Fibroblast of the aortic adventitia (primary cell): ENCODE measurements at regions not wholly inside any gene's neighbourhood (a gene's known extent, or its start where the extent isn't known, plus 50 kb on each side); places are given as distances from the start of the nearest gene placed in this dataset.

Experiments used
- DNase-seq: peaks from one replicate; pipeline ENCODE4 v3.0.0-alpha.2; 2010; ENCODE audit warnings: low read depth
- H3K4me3 ChIP-seq: 2 replicates; pipeline ENCODE4 v1.5.1; 2011; ENCODE audit warnings: low read depth, mild to moderate bottlenecking, control low read depth, low read length, moderate library complexity
- CTCF ChIP-seq: IDR thresholded peaks from 2 replicates; pipeline ENCODE4 v1.5.1; 2011; ENCODE audit warnings: mild to moderate bottlenecking, low read length, control low read depth, inconsistent platforms; ENCODE audit not compliant: insufficient read depth

GRCh38 chr11:116452461-116452860 is 320.3 kb downstream of the BUD13 start:
- TF ChIP-seq CTCF: no peak
- H3K4me3 ChIP-seq: no peak overlapping the region
- no peak for DNase-seq

GRCh38 chr11:116449522-116449921 is 323.3 kb downstream of the BUD13 start:
- no peak for TF ChIP-seq CTCF
- no peak overlapping the region for H3K4me3 ChIP-seq
- no peak for DNase-seq

- H3K4me3 ChIP-seq: no peak overlapping the region
- DNase-seq: no peak
- no peak for TF ChIP-seq CTCF
These were observed 326.5 kb downstream of the BUD13 start for GRCh38 chr11:116446048-116446941.

- no peak for TF ChIP-seq CTCF
- no peak for DNase-seq
- no peak overlapping the region for H3K4me3 ChIP-seq
These were observed 327.4 kb downstream of the BUD13 start for GRCh38 chr11:116445108-116446047.

GRCh38 chr11:116442238-116442752 is 330.5 kb downstream of the BUD13 start:
- no peak for TF ChIP-seq CTCF
- no peak overlapping the region for H3K4me3 ChIP-seq
- no peak for DNase-seq

- TF ChIP-seq CTCF: no peak
- no peak overlapping the region for H3K4me3 ChIP-seq
- no peak for DNase-seq
These were observed 333.5 kb downstream of the BUD13 start for GRCh38 chr11:116439361-116439677.
